ENCODE measurements at regions not wholly inside any gene's neighbourhood (a gene's known extent, or its start where the extent isn't known, plus 50 kb on each side); places are given as distances from the start of the nearest gene placed in this dataset.

- no peak overlapping the region for H3K4me3 ChIP-seq (ENCODE audit: low read length)
- TF ChIP-seq CTCF (IDR thresholded peaks at IDR 0.05; ENCODE audit: insufficient read depth, low read depth, low read length, missing control alignments), result no peak
These were observed 177.6 kb upstream of the LRFN2 start for GRCh38 chr6:40764726-40765125.

GRCh38 chr6:40762981-40763380, 175.8 kb upstream of the LRFN2 start:
- no peak overlapping the region for H3K4me3 ChIP-seq (ENCODE audit: low read length)
- TF ChIP-seq CTCF (IDR thresholded peaks at IDR 0.05; ENCODE audit: insufficient read depth, low read depth, low read length, missing control alignments), result no peak
- DNase-seq (ENCODE audit: low read depth), result no peak

More at GRCh38 chr6:40764726-40765125, 177.6 kb upstream of the LRFN2 start:
- DNase-seq (ENCODE audit: low read depth), result no peak

DNA sequence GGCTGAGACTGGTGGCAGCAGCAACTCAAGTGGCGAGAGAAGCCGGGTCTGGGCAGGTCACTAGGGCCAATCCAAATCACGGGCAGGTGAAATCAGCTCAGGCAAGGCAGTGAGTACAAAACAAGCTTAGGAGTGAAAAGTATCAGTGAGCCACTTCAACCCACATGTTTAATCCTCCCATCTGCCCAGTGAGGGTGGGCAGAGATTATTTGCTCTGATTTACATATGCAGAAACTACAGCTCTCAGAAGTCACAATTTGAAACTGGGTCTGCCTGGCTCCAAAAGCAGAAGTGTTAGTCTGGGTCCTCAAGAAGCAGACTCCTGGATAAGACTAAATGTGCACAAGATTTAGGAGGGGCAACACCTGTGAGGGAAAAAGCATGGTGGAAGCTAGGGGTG, 173.7 kb upstream of the LRFN2 start:
- H3K4me3 ChIP-seq (ENCODE audit: low read length), result no peak overlapping the region
- no peak for DNase-seq (ENCODE audit: low read depth)
- TF ChIP-seq CTCF (IDR thresholded peaks at IDR 0.05; ENCODE audit: insufficient read depth, low read depth, low read length, missing control alignments), result no peak

GRCh38 chr6:40759838-40760237, 172.7 kb upstream of the LRFN2 start:
- no peak for TF ChIP-seq CTCF (IDR thresholded peaks at IDR 0.05; ENCODE audit: insufficient read depth, low read depth, low read length, missing control alignments)
- no peak overlapping the region for H3K4me3 ChIP-seq (ENCODE audit: low read length)
- no peak for DNase-seq (ENCODE audit: low read depth)

- H3K4me3 ChIP-seq (ENCODE audit: low read length), result no peak overlapping the region
- no peak for TF ChIP-seq CTCF (IDR thresholded peaks at IDR 0.05; ENCODE audit: insufficient read depth, low read depth, low read length, missing control alignments)
- no peak for DNase-seq (ENCODE audit: low read depth)
These were observed 172.1 kb upstream of the LRFN2 start for GRCh38 chr6:40759264-40759663.

DNA sequence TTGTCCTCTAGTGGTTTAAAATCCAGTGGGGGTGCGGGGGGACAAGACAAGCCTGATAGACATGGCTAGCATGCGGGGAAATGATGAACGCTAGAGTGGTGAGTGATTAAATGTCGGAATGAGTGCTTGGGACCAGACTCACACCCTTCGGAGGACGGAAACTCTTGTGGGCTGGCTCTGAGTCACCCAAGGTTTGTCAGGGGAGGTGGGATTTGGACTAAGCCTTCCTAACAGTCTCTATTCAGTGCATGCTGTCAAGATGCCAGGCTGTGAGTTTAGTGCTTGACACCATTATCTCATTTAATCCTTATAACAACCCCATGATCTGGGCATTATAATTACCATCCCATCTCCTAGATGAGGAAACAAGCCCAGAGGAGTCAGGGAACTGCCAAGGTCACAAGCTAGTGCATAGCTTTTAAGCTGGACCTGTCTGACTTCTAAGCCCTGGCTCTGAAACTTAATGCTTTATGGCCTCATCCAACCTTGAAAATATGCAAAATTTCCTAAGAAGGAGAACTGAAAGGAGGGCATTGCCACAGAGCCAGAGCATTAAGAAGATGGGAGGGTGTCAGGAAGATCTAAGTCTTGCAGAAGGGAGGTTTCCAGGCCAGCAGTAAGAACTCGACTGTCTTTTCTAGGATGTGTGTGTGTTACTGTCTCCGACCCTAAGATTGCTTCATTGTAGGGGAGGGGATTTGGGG, 168.7 kb upstream of the LRFN2 start:
- DNase-seq (ENCODE audit: low read depth), result no peak
- no peak overlapping the region for H3K4me3 ChIP-seq (ENCODE audit: low read length)
- no peak for TF ChIP-seq CTCF (IDR thresholded peaks at IDR 0.05; ENCODE audit: insufficient read depth, low read depth, low read length, missing control alignments)

GRCh38 chr6:40755046-40755681, 168.0 kb upstream of the LRFN2 start:
- no peak overlapping the region for H3K4me3 ChIP-seq (ENCODE audit: low read length)
- TF ChIP-seq CTCF (IDR thresholded peaks at IDR 0.05; ENCODE audit: insufficient read depth, low read depth, low read length, missing control alignments), result no peak
- DNase-seq (ENCODE audit: low read depth), result peak; percentile 28
